GM19463 (cell line): ENCODE measurements at regions not wholly inside any gene's neighbourhood (a gene's known extent, or its start where the extent isn't known, plus 50 kb on each side); places are given as distances from the start of the nearest gene placed in this dataset.

Experiments
- ATAC-seq: cut with Tn5 transposase; IDR thresholded peaks from one replicate; pipeline ENCODE4 v1.9.1; 2021; ENCODE audit warnings: mild to moderate bottlenecking, moderate library complexity; ENCODE audit not compliant: unreplicated experiment

- no peak for ATAC-seq
Measured at GRCh38 chr2:177340158-177340557, 52.4 kb upstream of the AGPS start.

GRCh38 chr2:177342736-177343135, 49.8 kb upstream of the AGPS start:
- ATAC-seq, result no peak
